Endothelial cell of umbilical vein (primary cell): ENCODE measurements at regions not wholly inside any gene's neighbourhood (a gene's known extent, or its start where the extent isn't known, plus 50 kb on each side); places are given as distances from the start of the nearest gene placed in this dataset.

ENCODE experiments used
- EZH2 ChIP-seq: IDR thresholded peaks from 2 replicates; pipeline ENCODE4 v1.6.1; 2012; ENCODE audit warnings: borderline replicate concordance, low read depth, mild to moderate bottlenecking, moderate library complexity, low read length, inconsistent platforms; ENCODE audit not compliant: severe bottlenecking
- JUN ChIP-seq: IDR thresholded peaks from 2 replicates; pipeline ENCODE4 v1.6.1; 2011; ENCODE audit warnings: borderline replicate concordance, low read depth; ENCODE audit not compliant: insufficient read length, insufficient read depth
- MYC ChIP-seq: IDR thresholded peaks from one replicate; pipeline ENCODE4 v1.6.1; 2011; ENCODE audit warnings: mild to moderate bottlenecking, low read depth, low read length
- POLR2A ChIP-seq: IDR thresholded peaks from 2 replicates; pipeline ENCODE4 v1.6.1; 2012; ENCODE audit warnings: low read depth, mild to moderate bottlenecking, control low read depth, low read length
- POLR2AphosphoS5 ChIP-seq: IDR thresholded peaks from 2 replicates; pipeline ENCODE4 v1.6.1; 2012; ENCODE audit warnings: low read depth, mild to moderate bottlenecking, control low read depth, low read length, moderate library complexity; ENCODE audit not compliant: insufficient read depth
- TF ChIP-seq, protein P1 (sequence below), 2 donors: IDR thresholded peaks; 1 replicate in 1 of 2; 2 replicates in 1 of 2; pipeline ENCODE4 v1.5.1; 2011; ENCODE audit warnings: low read length in 2 of 2, mild to moderate bottlenecking in 2 of 2, moderate library complexity in 2 of 2, control low read depth in 1 of 2, inconsistent platforms in 1 of 2, low read depth in 1 of 2; ENCODE audit not compliant: insufficient read depth in 1 of 2; ENCODE audit errors: extremely low read depth in 1 of 2
- TF ChIP-seq, protein P2 (sequence below): IDR thresholded peaks from 2 replicates; pipeline ENCODE4 v1.6.1; 2011; ENCODE audit not compliant: insufficient read depth, insufficient read length

DNA sequence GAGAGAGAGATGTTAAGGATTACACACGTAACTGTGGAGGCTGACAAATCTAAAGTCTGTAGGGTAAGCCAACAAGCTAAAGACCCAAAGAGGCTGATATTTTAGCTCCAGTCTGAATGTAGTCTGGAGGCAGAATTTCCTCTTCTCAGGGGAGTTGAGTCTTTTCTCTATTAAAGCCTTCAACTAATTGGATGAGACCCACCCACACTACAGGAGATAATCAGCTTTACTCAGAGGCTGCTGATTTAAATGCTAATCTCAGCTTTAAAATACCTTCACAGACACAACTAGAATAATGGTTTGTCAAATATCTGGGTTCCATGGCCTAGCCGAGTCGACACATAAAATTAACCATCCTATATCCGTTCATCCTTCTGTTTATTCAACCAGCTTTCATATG is 204.3 kb upstream of the PSMD7 start:
- no peak for TF ChIP-seq POLR2AphosphoS5
- no peak for TF ChIP-seq POLR2A
- TF ChIP-seq, protein P1, sequence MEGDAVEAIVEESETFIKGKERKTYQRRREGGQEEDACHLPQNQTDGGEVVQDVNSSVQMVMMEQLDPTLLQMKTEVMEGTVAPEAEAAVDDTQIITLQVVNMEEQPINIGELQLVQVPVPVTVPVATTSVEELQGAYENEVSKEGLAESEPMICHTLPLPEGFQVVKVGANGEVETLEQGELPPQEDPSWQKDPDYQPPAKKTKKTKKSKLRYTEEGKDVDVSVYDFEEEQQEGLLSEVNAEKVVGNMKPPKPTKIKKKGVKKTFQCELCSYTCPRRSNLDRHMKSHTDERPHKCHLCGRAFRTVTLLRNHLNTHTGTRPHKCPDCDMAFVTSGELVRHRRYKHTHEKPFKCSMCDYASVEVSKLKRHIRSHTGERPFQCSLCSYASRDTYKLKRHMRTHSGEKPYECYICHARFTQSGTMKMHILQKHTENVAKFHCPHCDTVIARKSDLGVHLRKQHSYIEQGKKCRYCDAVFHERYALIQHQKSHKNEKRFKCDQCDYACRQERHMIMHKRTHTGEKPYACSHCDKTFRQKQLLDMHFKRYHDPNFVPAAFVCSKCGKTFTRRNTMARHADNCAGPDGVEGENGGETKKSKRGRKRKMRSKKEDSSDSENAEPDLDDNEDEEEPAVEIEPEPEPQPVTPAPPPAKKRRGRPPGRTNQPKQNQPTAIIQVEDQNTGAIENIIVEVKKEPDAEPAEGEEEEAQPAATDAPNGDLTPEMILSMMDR (IDR thresholded peaks at IDR 0.05; ENCODE audit: extremely low read depth in 1 of 2, insufficient read depth in 1 of 2, low read depth in 1 of 2, low read length in 2 of 2): no peak
- TF ChIP-seq EZH2: no peak
- TF ChIP-seq, protein P2, sequence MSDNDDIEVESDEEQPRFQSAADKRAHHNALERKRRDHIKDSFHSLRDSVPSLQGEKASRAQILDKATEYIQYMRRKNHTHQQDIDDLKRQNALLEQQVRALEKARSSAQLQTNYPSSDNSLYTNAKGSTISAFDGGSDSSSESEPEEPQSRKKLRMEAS: no peak
- TF ChIP-seq JUN: no peak
- no peak for TF ChIP-seq MYC
